ENCODE measurements at regions not wholly inside any gene's neighbourhood (a gene's known extent, or its start where the extent isn't known, plus 50 kb on each side); places are given as distances from the start of the nearest gene placed in this dataset.

GRCh38 chr4:157509341-157509740 is 288.8 kb downstream of the GRIA2 start:
- DNase-seq (ENCODE audit: low spot score), result peak; percentile 45

- peak; percentile 47 for DNase-seq (ENCODE audit: low spot score)
These were observed 282.1 kb downstream of the GRIA2 start for GRCh38 chr4:157502656-157503055.

- no peak for DNase-seq (ENCODE audit: low spot score)
These were observed 239.3 kb downstream of the GRIA2 start for GRCh38 chr4:157459785-157460184.

- no peak for DNase-seq (ENCODE audit: low spot score)
These were observed 226.7 kb downstream of the GRIA2 start for GRCh38 chr4:157447195-157447594.

- DNase-seq (ENCODE audit: low spot score), result no peak
These were observed 223.5 kb downstream of the GRIA2 start for GRCh38 chr4:157444014-157444413.

- no peak for DNase-seq (ENCODE audit: low spot score)
These were observed 223.0 kb downstream of the GRIA2 start for GRCh38 chr4:157443537-157443936.

- DNase-seq (ENCODE audit: low spot score), result no peak
These were observed 205.4 kb downstream of the GRIA2 start for GRCh38 chr4:157425897-157426296.

- no peak for DNase-seq (ENCODE audit: low spot score)
These were observed 203.0 kb downstream of the GRIA2 start for GRCh38 chr4:157423526-157424020.

- DNase-seq (ENCODE audit: low spot score), result no peak
These were observed 200.8 kb downstream of the GRIA2 start for GRCh38 chr4:157421365-157421764.
